Skeletal muscle tissue (tissue), 3 donors: ENCODE measurements at regions not wholly inside any gene's neighbourhood (a gene's known extent, or its start where the extent isn't known, plus 50 kb on each side); places are given as distances from the start of the nearest gene placed in this dataset.
A peak's percentile ranks its signal among the peaks of the same experiment; 100 is the strongest.
"Not testable (repeated sequence)": the region's sequence is repeated elsewhere in the genome, so short reads cannot be mapped to it uniquely, and the experiment has no call there.

ENCODE experiments used
- H3K27ac ChIP-seq: one replicate; pipeline ENCODE4 v1.7.0; 2013; ENCODE audit warnings: mild to moderate bottlenecking, low read depth, low read length, inconsistent platforms
- H3K27me3 ChIP-seq, 3 donors: one replicate each; pipeline ENCODE4 v1.7.0; 2013; ENCODE audit warnings: low read length in 3 of 3; ENCODE audit not compliant: control insufficient read depth in 3 of 3, insufficient read depth in 3 of 3
- H3K36me3 ChIP-seq, 3 donors: one replicate each; pipeline ENCODE4 v1.7.0; 2013; ENCODE audit warnings: low read length in 3 of 3; ENCODE audit not compliant: control insufficient read depth in 3 of 3, insufficient read depth in 3 of 3
- H3K4me1 ChIP-seq, 3 donors: one replicate each; pipeline ENCODE4 v1.7.0; 2013; ENCODE audit warnings: low read length in 3 of 3, mild to moderate bottlenecking in 3 of 3; ENCODE audit not compliant: control insufficient read depth in 3 of 3, insufficient read depth in 3 of 3
- H3K4me3 ChIP-seq, 3 donors: one replicate each; pipeline ENCODE4 v1.7.0; 2013; ENCODE audit warnings: low read length in 3 of 3
- H3K9ac ChIP-seq, 3 donors: one replicate each; pipeline ENCODE4 v1.7.0; 2013; ENCODE audit warnings: low read length in 3 of 3, mild to moderate bottlenecking in 3 of 3, moderate library complexity in 2 of 3, low read depth in 1 of 3
- H3K9me3 ChIP-seq, 3 donors: one replicate each; pipeline ENCODE4 v1.7.0; 2013; ENCODE audit warnings: low read length in 3 of 3; ENCODE audit not compliant: control insufficient read depth in 3 of 3
- donor health status: Osteomylitis.

- Histone ChIP-seq H3K9ac (no peak overlapping the region), H3K27ac (no peak overlapping the region), H3K27me3 (no peaks in the 10 kb centered on the region), H3K9me3 (no peaks in the 10 kb centered on the region), H3K4me3 (no peak overlapping the region), H3K36me3 (no peaks in the 10 kb centered on the region), H3K4me1 (no peaks in the 10 kb centered on the region)
Observed at GRCh38 chr9:22216730-22217172, 207.6 kb upstream of the CDKN2B start.

- Histone ChIP-seq H3K36me3 (no peaks in the 10 kb centered on the region), H3K9me3 (no peaks in the 10 kb centered on the region), H3K27ac (no peak overlapping the region), H3K4me1 (no peaks in the 10 kb centered on the region), H3K4me3 (no peak overlapping the region), H3K27me3 (no peaks in the 10 kb centered on the region), H3K9ac (no peak overlapping the region)
Observed at GRCh38 chr9:22217254-22217653, 208.1 kb upstream of the CDKN2B start.

- H3K36me3 ChIP-seq, H3K9ac ChIP-seq, H3K9me3 ChIP-seq, H3K4me1 ChIP-seq, H3K27ac ChIP-seq, H3K27me3 ChIP-seq, H3K4me3 ChIP-seq: not testable (repeated sequence)
Observed at GRCh38 chr9:22225856-22226255, 216.8 kb upstream of the CDKN2B start.

GRCh38 chr9:22227986-22228385 is 218.6 kb upstream of the DMRTA1 start:
- no peaks in the 10 kb centered on the region for H3K4me1 ChIP-seq
- no peaks in the 10 kb centered on the region for H3K27me3 ChIP-seq
- no peak overlapping the region for H3K9ac ChIP-seq
- no peak overlapping the region for H3K4me3 ChIP-seq
- H3K36me3 ChIP-seq: no peaks in the 10 kb centered on the region
- no peak overlapping the region for H3K27ac ChIP-seq
- no peaks in the 10 kb centered on the region for H3K9me3 ChIP-seq

GRCh38 chr9:22228542-22228941 is 218.1 kb upstream of the DMRTA1 start:
- Histone ChIP-seq H3K27me3 (no peaks in the 10 kb centered on the region), H3K9ac (no peak overlapping the region), H3K36me3 (no peaks in the 10 kb centered on the region), H3K9me3 (no peaks in the 10 kb centered on the region), H3K4me1 (no peaks in the 10 kb centered on the region), H3K4me3 (no peak overlapping the region), H3K27ac (no peak overlapping the region)

- Histone ChIP-seq H3K4me3 (no peak overlapping the region), H3K9ac (no peak overlapping the region), H3K9me3 (no peaks in the 10 kb centered on the region), H3K27me3 (no peaks in the 10 kb centered on the region), H3K27ac (no peak overlapping the region), H3K36me3 (no peaks in the 10 kb centered on the region), H3K4me1 (no peaks in the 10 kb centered on the region)
Observed at GRCh38 chr9:22229069-22229468, 217.6 kb upstream of the DMRTA1 start.

GRCh38 chr9:22231309-22231708 is 215.3 kb upstream of the DMRTA1 start:
- H3K27ac ChIP-seq, H3K9me3 ChIP-seq, H3K36me3 ChIP-seq, H3K4me1 ChIP-seq, H3K4me3 ChIP-seq, H3K9ac ChIP-seq, H3K27me3 ChIP-seq: not testable (repeated sequence)

- Histone ChIP-seq H3K9ac (no peak overlapping the region), H3K4me1 (no peaks in the 10 kb centered on the region), H3K27me3 (no peaks in the 10 kb centered on the region), H3K36me3 (no peaks in the 10 kb centered on the region), H3K9me3 (no peaks in the 10 kb centered on the region), H3K27ac (no peak overlapping the region), H3K4me3 (no peak overlapping the region)
Observed at GRCh38 chr9:22232971-22233370, 213.7 kb upstream of the DMRTA1 start.

- Histone ChIP-seq H3K27me3 (no peaks in the 10 kb centered on the region), H3K9me3 (no peaks in the 10 kb centered on the region), H3K36me3 (no peaks in the 10 kb centered on the region), H3K27ac (no peak overlapping the region), H3K4me3 (no peak overlapping the region), H3K9ac (no peak overlapping the region), H3K4me1 (peaks cover 0 to 5% (median 0%) of the 10 kb centered on the region in 3 donors)
Observed at GRCh38 chr9:22237497-22238363, 208.9 kb upstream of the DMRTA1 start.

GRCh38 chr9:22238809-22239684 is 207.6 kb upstream of the DMRTA1 start:
- Histone ChIP-seq H3K9me3 (no peaks in the 10 kb centered on the region), H3K27me3 (no peaks in the 10 kb centered on the region), H3K4me3 (no peak overlapping the region), H3K9ac (peak overlapping the region in 1 of 3 donors; percentile 24), H3K36me3 (no peaks in the 10 kb centered on the region), H3K4me1 (peaks cover 0 to 5% (median 0%) of the 10 kb centered on the region in 3 donors), H3K27ac (no peak overlapping the region)
